ENCODE measurements at regions not wholly inside any gene's neighbourhood (a gene's known extent, or its start where the extent isn't known, plus 50 kb on each side); places are given as distances from the start of the nearest gene placed in this dataset.
"Not testable (repeated sequence)": the region's sequence is repeated elsewhere in the genome, so short reads cannot be mapped to it uniquely, and the experiment has no call there.

DNA sequence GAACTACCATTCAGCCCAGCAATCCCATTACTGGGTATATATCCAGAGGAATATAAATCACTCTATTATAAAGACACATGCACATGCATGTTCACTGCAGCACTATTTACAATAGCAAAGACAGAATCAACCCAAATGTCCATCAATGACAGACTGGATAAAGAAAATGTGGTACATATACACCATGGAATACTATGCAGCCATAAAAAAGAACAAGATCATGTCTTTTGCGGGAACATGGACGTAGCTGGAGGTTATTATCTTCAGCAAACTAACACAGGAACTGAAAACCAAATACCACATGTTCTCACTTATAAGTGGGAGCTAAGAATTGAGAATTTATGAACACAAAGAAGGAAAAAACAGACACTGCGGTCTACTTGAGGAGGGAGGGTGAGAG lies 195.1 kb downstream of the GPAT3 start:
- not testable (repeated sequence) for TF ChIP-seq EZH2 (IDR thresholded peaks at IDR 0.05; ENCODE audit: insufficient read depth, poor library complexity, severe bottlenecking); EZH2phosphoT487 (IDR thresholded peaks at IDR 0.05; ENCODE audit: insufficient read depth, low read depth)
